DMS53 treated with DMSO at 0.1 percent for 48 hours (cell line): ENCODE measurements at regions not wholly inside any gene's neighbourhood (a gene's known extent, or its start where the extent isn't known, plus 50 kb on each side); places are given as distances from the start of the nearest gene placed in this dataset.

Experiments
- DNase-seq: peaks from one replicate; lab custom pipeline; 2025; ENCODE audit not compliant: unreplicated experiment; lab: John Stamatoyannopoulos, UW

- peak; percentile 27 for DNase-seq
Observed at GRCh38 chr2:217058791-217059755, 199.2 kb upstream of the TNP1 start.

GRCh38 chr2:217057773-217058172, 197.9 kb upstream of the TNP1 start:
- DNase-seq = no peak

DNA sequence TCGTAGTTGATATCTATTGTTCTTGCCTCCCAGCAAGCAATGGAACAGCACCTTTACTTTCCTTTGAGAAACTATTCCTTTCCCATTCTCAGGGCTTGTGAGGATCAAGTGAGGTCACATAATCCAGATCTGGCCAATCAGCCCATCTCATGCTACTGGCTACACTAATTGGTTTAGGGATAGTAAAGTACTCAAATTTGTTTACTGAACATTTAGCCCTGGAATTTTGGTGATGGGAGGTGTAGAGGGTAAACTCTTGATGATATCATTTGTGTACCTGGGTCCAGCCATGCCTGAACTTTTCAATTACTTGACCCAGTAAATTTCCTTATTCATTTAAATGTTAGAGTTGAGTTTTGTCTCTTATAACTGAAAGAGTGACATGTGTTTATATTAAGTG, 195.8 kb upstream of the TNP1 start:
- no peak for DNase-seq

- no peak for DNase-seq
Observed at GRCh38 chr2:217054791-217055190, 194.9 kb upstream of the TNP1 start.

- DNase-seq = no peak
Observed at GRCh38 chr2:217052856-217053577, 193.2 kb upstream of the TNP1 start.

DNA sequence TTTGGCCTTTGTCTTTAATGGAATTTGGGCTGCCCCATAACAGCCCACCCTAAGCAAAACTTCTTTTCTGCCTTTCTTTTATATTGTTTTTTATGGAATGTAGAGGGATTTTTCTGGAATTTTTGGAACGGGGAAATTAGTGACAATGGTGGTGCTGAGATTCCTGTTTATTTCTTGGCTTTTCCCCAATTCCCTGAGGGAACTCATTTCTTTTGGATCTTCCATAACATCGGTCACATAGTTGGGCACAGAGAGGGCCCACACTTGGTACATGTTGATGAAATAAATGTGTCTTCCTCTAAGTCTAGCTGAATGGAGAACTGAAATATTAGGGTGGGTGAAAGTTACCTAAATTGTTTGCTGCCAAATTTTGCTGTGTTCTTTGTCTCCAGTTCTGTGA, 191.6 kb upstream of the TNP1 start:
- DNase-seq = no peak

DNA sequence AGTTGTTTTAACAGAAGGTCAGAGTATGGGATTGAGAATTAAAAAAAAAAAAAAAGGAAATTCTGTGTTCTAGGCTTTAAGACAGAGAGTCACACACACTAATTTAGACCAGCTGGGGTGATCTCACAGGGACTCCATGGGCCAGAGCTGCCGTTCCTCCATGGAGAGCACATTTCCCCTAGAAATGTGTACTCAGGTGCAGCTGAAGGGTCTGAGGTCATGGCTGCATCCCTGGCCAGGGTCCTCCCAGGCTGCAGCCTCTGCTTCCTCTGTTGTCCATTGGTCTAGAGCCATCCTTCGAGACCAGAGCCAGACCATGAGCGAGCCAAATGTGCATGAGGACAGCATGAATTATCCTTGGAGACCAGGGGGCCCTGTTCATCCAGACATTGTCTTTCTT, 190.1 kb upstream of the TNP1 start:
- DNase-seq = peak; percentile 26

DNA sequence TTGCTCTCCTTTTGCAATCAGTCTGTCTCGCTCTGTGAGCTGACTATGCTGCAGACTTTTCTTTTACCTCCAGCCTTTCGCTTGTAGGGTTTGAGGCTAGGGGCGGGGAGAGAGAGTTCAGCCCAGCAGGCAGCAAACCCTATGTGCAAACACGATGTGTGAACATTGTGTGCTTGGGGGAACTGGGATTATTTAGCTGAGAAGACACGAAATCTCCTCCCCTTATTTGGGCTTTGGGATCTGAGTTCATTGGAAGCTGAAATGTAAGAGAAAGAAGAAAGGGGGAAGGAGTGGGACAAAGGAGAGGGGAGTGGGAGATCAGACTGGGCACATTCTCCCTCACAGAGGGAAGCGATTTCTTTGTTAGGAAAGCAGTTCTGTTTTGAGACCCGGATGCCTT, 189.6 kb upstream of the TNP1 start:
- no peak for DNase-seq

GRCh38 chr2:217048730-217049129, 188.9 kb upstream of the TNP1 start:
- DNase-seq = peak; percentile 16

DNA sequence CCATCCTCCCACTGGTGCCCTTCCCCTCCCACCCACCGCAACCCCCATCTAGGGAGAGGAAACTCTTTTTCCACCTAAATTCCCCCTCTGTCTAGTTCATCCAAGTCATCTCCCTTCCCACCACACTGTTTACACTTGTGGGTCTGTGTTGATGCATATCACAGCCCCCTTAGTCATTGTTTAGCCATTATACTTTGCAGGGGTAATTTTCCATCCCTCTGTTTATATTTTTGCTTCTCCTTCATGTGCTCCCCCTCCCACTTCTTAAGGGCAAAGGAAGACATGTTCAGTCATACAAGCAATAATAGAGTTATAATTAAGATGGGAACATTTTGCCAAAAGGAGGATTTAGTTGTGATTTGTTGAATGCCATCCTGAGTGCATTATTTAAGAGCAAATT, 187.8 kb upstream of the TNP1 start:
- DNase-seq = no peak

- DNase-seq = peak; percentile 14
Observed at GRCh38 chr2:217047209-217047608, 187.3 kb upstream of the TNP1 start.

DNA sequence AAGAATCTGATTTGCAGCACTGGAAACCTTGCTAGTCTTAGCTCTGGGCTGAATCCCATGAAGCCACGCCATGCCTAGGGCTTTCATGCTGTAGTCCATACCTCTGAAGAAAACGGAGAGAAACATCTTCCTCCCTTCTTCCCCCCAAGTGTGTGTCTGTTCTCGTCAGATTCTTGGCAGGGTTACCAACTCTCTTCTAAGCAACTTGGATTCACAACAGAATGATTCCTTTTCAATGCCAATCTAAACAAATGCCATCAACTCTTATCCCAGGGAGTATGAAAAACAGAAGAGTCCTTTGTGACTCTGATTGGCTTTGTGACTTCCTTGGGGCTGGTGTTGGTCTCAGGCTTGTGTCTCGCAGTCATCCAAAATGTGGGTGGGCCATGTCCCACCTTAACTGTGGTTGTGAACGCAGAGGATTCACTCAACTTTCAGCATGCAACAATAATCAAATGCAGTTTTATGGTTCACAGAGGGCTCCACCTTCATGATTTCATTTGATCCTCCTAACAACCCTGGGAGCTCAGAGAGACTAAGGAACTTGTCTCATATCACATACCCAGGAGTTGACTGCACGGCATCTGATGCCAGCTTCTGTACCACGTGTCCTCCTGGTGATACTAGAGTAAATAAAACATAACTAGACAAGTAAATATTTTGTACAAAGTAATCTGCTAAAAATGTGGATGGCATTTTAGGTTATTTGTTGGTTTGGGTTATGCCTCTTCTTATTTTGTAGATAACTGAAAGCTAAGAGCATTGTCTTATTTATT, 186.0 kb upstream of the TNP1 start:
- no peak for DNase-seq

DNA sequence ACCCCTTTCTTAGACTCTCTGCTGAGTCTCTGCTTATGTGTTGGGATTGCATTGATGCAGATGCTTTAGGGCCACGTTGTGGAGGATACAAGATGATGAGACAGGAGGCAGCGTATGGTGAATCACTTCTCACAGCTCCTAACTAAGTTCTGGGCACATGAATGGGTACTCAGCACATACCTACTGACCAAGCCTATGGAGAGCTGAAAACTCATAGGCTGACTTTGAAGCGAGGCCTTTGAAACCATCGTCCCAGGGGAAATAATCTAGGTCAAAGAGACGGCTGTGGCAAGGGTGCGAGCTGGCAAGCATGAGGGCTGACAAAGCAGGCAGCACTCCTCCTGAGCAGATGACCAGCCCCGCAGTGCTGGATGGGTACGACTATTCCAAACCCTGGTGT, 180.2 kb upstream of the TNP1 start:
- DNase-seq = no peak

DNA sequence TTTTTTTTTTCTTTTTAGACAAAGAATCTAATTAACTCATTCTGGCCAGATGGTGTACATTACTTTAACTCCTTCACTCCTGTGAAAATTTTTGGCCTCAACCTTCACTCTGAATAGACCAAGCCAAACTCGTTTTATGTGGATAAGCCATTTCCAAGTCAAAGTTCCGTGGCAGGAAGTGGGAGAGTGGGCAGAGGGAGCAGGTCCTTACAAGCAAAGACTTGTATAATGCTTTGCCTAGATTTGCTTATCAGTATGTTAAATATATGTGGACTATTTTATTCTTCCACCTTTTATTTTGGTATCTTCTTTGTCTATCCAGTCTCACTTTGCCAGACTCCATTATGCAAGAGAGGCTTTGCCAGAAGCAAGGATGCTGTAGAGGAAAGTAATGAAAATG, 178.1 kb upstream of the TNP1 start:
- no peak for DNase-seq

DNA sequence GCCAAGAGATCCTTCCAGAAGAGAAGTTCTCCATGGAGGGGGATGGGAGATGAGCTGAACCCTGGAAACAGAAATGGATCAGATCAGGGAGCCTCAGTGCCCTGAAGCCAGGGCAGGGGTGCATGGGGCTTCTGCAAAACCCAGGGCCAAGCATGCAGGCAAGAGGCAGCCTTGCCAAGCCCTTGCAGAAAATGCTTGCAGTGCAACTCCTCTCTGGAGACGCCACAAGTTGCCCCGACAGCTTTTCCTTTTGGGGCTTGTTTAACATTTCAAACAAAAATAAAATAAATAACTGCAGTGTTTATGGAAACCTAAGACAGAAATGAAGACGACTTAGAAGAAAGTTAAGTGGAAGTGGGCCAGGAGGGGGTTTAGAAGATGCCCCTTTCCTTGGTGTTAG, 177.5 kb upstream of the TNP1 start:
- DNase-seq = no peak

GRCh38 chr2:217035967-217036366, 176.1 kb upstream of the TNP1 start:
- no peak for DNase-seq

GRCh38 chr2:217033186-217033585, 173.3 kb upstream of the TNP1 start:
- DNase-seq = no peak

GRCh38 chr2:217031445-217031844, 171.6 kb upstream of the TNP1 start:
- no peak for DNase-seq

- no peak for DNase-seq
Observed at GRCh38 chr2:217030081-217030480, 170.2 kb upstream of the TNP1 start.

DNA sequence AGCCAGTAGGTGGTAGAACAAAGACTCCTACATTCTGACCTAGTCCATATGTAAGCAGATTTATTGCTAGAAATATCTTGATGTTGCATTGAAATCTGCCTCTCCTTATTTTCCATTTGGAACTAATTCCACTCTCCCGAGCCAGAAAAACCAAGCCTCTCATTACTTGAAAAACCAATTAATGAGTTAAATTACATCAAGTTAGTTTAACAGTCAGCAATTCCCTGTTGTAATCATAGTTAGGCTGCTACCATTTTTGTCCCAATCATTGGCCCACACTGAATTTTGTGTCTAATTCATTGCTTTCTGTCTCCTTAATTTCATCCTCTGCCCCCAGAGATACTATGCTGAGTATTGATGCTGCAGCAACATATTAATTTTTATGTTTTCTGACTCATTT, 168.3 kb upstream of the TNP1 start:
- DNase-seq = no peak

DNA sequence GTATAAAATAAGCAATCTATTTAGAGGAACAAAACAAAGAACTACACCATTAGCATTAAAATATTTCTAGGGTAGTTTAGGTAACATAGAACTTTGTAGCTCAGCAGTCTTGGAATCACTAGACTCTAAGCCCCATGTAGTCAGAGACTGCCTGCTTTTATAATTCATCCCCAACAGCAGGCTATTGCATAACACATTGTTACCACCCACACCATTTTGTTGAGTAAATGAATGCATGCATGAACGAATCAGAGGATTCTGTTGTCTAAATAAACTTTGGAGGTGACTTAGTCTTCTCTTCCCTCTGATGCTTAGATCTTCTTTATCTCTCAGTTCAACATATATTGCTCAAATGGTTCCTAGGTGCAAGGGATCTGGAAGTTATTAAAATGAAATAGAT, 167.6 kb upstream of the TNP1 start:
- no peak for DNase-seq

DNA sequence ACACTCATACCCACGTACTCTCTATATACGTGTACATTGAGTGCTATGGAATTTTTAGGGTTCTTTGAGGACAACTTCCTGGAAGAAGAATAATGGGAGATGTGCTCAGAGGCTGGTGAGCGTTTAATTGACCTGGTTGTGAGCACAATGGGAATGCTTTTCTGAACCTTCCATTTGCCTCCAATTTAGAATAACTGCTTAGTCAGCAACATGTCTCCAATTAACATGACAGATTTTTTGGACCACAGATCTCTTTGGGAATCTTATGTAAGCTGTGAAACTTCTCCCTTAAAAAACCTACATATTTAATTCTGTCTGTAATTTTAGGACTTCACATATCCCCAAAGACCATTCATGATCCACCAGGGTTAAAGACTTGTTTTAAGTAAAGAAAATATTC, 166.7 kb upstream of the TNP1 start:
- DNase-seq = no peak
